NCI-H1694 (cell line): ENCODE measurements at regions not wholly inside any gene's neighbourhood (a gene's known extent, or its start where the extent isn't known, plus 50 kb on each side); places are given as distances from the start of the nearest gene placed in this dataset.
A peak's percentile ranks its signal among the peaks of the same experiment; 100 is the strongest.

Experiments
- DNase-seq: peaks from one replicate; lab custom pipeline; 2025; lab: John Stamatoyannopoulos, UW

DNA sequence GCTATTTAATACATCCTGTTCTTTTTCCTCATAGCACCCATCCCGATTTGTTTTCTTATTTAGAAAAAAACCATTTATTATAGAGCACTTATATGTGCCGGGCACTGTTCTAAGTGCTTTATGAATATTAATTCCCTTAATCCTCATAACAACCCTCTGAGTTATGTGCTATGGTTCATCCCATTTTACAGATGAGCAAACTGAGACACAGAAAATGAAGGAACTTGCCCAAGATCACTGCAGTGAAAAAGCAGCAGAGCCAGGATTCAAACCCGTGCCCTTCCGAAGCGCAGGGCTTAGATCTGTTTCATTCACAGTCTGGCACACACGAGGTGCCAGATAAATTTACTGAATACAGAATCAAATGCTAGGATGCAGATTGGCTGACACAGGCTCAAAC lies 85.1 kb upstream of the ZC3H12A start:
- no peak for DNase-seq

DNA sequence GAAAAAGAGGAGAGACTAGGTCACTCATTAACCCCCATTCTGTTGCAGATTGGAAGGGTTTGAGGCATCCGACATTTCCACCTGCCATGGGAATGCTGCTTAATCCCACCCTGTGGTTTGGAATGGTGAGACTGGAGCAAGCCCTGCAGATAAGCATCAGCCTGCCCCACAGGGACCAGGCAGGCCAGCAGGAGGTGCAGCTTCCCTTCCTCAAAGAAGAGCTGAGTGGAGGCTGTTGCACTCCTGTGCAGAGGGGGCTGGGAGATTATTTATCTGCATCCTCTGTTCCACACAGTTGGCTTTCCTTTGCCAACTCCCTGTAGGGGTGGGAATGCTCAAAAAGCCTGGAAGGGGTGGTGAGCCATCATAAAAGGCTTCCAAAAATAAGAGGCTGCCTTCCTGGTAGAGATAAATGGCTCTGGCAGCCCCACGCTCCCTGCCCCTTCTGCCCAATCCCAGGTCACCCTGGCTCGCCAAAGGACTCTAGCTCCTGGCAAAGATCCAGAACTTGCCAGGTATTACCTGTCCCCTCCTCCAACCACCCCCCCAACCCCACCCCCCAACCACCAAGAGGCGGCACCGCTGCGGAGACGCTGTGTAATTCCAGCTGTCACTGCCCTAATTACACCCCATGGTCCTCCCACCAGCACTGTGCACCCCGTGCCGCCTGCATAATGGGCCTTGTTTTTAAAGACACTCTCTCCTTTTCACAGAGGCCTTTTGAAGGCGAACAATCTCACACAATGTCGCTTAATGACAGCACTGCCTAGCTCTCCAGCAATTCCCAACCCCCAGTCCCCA lies 83.0 kb upstream of the ZC3H12A start:
- peak; percentile 78 for DNase-seq

DNA sequence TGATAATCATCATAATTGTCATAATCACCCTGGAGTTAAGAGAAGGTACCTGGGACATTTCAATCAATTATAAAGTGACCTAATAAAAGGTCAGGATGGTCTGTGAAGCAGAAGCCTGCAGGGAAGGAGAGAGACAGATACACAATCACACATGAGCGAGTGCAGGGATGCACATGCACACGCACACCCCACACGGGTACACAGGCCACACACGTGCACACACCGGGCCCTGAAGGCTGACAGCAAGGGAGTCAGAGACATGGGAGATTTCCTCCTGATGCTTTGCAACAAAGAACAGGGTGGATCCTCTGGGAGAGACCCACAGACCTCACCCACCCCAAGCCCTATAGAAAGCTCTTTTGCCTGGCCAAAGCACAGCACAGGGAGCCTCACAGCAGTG lies 82.3 kb upstream of the ZC3H12A start:
- no peak for DNase-seq

DNA sequence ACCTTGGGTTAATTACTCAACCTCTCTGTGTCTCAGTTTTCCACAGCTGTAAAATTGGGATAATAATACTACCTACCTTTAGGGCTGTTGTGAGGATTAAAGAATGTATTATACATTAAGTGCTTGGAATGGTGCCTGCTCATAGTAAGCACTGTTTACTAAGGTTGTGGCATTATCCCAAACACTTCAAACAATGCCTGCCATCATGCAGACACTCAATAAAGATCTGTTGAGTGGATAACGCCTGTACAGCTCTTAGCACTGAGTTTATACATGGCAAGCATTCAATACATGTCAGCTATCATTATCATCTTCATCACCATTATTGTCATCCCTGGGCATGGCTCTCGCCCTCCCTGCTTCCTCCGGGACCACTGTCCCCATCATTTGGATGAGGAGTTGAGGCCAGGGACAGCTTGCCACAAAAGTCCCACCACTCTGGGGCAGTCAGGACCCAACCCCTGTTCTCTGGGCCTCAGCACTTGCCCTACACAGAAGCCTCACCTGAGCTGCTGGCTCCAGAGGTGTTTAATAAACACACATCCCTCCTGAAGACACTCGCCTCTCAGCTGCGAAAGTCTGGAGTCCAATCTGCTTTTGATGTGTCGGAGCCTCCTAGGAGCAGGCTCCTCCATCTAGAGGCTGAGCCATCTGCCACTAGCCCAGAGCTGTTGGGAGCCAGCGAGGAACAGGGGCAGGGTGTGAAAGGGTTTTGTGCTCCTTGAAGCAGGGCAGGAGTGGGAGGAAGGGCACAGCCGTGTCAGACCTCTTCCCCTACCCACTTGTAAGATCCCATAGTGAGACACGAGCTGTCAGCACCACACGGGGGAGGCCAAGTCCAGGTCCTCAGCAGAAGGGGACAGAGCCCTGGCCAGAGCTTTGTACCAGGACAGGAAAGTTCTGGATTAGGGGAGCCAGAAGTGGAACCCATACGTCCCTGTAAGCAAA lies 80.9 kb upstream of the ZC3H12A start:
- DNase-seq, result no peak

DNA sequence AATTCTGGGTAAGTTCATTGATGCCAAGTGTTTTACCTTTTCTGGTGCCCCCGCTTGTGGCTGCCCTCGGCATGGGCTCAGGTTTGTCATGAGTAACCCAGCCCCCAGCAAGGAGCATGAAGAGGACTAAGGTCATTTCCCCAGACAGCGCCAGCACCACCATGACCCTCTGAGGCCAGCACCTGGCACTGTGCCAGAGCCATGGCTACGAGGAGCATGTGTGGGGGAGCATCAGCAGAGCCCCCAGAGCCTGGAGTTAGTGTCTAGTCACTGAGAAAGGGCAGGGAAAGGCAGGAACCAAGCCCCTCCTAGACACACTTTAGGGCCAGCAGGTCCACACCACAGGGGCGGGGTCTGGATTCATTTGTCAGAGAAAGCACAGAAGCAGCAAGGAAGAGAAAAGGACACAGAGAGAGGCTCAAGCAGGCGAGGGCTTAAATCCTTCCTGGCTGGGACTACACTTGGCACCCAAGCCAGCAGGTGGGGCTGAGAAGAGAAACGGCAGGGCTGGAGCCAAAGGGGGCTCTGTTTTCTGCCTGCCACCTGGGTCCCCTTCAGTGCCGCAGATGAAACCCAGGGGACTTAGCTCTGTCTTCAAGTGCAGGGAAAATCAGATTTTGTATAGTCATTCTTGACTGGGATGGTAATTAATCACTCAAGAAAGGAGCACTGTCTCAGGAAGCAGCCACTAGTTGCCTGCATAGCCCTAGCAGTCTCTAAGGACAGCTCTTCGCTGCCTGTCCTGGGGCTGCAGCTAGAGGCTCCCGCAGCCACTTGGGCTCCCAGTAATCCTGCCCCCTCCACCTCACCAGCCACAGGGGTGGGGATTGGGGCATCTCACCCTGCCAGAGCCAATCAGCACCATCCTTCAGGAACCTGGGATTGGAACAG lies 79.6 kb upstream of the ZC3H12A start:
- DNase-seq, result peak; percentile 29

DNA sequence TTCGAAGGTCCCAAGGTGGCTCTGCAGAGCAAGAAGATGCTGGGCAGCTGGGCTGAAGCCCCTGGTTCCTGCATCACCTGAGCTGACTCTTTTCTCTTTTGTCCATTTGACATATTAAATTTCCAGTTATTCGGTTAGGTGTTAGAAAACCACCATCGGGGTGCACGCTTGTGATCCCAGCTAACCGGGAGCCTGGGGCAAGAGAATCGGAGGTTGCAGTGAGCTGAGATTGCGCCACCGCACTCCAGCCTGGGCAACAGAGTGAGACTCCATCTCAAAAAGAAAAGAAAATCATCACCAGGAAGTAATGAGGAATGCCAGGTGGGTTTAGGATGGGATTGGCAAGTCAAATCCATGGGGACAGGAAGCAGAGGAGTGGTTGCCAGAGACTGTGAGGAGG lies 76.3 kb upstream of the ZC3H12A start:
- DNase-seq, result no peak

DNA sequence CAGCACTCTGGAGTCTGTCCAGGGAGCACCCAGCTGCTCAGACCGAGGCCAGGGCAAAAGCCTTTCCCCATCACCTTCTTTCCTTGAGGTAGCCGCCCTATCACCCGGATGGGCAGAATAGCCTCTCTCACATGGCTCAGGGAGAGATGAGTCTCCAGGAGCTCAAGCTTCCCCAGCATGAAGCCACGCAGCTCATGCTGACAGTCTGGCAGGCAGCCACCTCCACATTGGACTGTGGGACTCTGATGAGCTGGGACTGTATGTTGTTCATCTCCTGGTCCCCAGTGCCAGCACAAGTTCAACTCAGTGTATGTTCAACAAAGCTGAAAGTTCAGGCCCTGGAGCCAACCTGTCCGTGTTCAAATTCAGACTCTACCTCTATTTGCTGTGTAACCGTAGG lies 75.2 kb upstream of the ZC3H12A start:
- peak; percentile 29 for DNase-seq

DNA sequence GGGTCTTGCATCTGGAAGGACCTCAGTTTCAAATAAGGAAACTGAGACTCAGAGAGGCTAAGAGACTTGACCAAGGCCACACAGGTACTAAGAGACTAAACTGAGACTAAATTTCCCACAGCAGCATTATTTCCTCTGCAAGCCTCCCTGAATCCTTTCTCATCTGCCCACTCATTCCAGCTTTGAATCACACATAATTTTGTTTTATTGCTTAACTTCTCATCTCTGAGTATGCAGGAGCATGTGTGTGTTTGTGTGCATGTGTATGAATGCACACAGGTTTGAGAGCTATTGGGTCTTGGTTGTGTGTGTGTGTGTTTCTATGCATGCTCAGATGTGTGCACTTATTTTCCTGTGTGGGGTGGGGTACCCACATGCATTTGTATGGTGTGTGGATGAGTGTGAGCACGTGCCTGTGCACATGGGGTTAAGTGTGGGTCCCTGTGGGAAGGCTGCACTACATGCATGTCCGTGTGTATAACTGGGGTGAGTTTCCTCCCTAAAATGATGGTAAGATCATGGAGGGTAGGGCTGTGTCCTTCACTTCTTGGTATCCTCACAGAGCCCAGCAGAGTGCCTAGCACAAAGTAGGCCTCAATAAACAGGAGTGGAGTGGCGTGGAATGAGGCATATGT lies 74.4 kb upstream of the ZC3H12A start:
- no peak for DNase-seq

DNA sequence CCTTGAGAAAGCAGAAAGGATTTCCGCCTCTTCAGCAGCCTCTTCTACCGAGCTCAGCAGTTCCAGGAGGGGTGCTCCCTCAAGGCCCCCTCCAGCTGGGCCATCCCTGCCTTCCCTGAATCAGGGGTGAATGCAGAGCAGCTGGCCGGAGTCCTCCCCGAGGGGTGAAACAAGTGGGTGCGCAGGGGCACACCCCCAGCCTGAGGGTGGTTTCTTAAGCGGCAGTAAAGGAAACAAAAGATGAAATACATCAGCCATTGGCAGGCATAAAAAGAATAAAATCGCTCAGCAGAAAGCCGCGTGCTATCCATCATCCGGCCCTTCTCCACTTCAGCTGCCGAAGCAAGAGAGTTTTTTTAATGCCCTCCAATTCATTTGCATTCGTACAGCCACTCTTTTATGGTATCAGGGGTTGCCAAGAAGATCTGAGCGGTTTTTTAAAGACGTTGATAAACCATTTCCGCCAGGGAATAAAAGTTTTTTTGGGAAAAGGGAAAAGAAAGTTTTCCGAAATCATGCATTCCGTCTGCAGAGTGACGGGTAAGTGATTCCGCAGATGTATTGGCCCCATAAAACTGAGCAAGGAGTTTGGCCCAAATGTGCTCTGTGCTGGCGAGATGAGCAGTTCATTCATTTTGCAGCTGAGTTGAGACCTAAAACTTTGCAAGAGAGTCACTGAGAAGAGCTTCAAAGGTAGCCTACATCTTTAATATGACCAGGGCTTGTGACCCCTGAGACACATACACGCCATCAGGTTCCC lies 73.7 kb upstream of the ZC3H12A start:
- no peak for DNase-seq

DNA sequence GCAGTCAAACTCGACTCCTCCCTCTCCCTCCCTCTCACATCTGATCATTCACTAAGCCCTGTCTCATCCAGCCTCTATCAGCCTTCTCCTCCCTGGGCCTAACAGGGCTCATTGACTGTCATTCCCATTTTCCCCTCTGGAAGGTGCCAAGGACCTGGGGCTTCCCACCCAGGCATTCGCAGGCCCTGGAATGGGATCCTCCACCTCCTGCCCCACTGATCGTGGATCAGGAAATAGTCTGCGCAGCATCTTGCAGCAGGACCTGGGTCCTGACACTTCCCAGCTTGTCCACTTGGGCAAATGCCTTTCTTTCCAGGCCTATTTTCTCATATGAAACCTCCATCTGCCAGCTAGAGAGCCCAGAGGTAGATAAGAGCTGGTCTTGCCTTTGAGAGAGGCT lies 71.2 kb upstream of the ZC3H12A start:
- DNase-seq, result no peak

DNA sequence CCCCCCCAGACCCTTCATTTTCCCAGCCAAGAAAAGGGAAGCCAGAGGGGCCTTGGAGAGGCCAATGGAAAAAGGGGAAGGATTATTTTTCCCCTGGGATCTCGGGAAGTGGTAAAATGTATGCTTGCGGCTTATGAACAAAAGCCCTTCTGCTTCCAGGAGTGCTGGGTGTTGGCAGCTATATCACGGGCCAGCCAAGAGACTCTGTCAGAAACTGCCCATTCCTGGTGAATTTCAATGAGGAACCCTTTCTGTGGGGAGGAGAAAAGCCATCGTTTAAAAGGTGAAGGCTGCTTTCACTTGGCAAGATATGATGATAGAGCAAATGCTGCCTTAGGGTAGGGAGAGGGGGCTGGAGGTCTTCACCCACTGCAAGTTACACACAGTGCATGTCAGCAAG lies 69.7 kb upstream of the ZC3H12A start:
- DNase-seq, result no peak

DNA sequence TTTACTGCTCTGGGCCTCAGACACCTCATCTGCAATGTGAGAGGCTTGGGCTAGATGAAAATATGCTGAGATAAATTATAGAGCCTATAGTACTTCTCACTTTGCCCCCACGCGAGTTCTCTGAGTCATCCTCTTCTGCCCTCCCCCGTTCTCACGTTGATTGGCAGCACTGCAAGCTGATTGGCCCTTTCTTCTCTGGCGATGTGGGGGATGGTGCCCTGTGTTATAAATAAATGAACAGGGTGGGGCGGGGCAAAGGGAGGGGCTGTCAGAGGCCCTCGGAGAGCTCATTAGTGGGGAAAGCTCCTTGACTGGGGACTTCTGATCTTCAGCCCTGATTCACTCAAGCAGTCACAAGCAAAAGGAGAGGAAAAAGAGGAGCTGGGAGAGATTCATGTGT lies 64.3 kb upstream of the ZC3H12A start:
- no peak for DNase-seq

DNA sequence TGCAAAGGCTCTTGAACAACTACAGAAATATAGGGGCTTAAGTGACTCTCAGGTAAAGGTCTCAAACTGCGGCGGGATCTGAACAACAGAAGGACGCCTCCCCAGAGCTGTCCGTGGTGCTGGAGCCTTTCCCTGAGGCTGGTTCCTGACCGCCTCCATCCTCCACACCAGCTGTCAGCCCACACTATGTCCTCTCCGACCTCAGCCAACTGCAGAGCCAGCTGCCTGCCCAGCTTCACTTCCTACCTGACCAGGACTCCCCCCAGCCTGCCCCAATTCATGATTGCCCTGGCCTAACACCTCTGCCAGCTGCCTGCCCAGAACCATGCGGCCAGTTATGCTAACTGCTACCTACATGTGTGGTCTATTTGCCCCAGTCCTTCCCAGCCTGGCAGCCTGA lies 63.6 kb upstream of the ZC3H12A start:
- DNase-seq, result no peak

DNA sequence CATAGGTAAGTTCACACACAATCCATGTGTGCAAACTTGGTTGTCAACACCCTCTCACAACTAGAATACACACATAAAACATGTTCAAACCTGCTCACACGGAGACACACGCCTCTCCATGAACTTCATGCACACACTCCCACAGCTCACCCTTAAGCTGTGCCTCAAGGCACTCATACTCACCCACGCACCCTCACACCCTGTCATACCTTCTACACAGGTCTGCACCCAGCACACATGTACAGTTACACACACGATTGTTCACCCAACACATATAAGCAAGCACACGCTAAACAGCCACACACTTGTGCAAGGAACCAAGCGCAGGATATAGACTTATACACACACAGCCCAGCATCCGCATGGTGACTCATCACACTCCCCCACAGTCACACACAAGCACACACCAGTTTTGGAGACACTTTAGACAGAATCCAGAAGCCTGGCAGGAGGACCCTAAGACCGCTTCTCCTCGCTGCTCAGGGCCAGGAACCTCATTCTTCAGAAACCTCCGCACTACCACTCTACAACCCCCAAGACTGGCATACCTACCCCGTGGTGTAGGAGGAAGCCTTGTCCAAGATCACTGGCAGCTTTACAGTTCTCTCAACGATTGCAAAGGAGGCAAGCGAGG lies 58.7 kb upstream of the ZC3H12A start:
- DNase-seq, result no peak

DNA sequence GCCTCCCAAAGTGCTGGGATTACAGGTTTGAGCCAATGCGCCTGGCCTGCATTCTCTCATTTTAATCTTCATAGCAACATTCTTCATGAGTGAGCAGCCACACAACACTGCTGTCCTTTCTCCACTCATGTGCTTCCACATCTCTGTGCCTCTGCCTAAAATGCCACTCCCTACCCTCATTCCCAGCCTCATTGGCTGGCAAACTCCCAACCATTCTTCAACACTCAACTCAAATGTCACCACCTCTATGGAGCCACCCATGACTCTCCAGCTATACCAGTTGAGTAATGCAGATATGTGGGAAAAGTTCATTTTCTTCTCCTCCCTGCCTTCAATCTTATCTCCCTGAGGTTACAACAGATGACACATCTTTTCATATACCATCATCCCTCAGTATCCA lies 53.9 kb upstream of the ZC3H12A start:
- no peak for DNase-seq

DNA sequence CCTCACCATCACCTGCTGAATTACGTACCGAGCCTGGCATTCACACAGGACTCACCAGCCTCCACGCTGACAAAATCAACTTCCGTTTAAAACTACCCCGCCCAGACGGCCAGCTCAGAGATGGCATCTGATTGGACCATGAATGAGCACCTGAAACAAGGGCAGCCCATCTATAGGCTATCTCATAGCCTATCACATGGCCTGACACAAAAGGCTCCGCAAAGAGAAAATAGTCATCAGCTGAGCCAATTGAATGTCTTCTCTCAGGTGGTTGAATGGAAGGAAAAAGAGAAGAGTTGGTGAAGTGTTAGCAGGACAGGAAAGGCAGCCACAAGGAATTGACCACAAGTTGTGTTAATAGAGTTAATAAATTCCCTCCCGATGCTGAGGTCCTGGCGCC lies 50.6 kb upstream of the ZC3H12A start:
- no peak for DNase-seq

DNA sequence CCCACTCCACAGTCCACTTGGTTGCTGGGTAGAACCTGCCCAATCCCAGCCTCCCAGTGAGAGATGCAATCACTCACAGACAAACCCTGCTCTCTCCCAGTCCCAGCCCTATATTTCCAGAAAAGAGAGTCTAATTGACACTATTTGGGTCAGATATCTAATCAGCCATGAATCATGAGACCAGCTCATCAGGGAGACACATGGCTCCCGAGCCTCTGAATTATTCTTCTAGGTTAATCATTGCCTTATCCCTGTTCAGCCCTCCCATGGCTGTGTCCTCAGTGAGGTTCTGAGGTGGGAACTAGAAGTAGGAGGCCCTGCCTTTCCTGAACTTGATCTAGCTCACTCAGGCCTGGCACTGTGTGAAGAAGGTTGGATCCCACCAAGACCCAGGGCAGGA lies 49.9 kb upstream of the ZC3H12A start:
- no peak for DNase-seq
